GM12872 (cell line): ENCODE measurements at regions not wholly inside any gene's neighbourhood (a gene's known extent, or its start where the extent isn't known, plus 50 kb on each side); places are given as distances from the start of the nearest gene placed in this dataset.

ENCODE experiments used
- CTCF ChIP-seq: IDR thresholded peaks from 3 replicates; pipeline ENCODE4 v1.5.1; 2011; ENCODE audit warnings: low read depth, mild to moderate bottlenecking, low read length, moderate library complexity; ENCODE audit not compliant: insufficient read depth

- TF ChIP-seq CTCF, result no peak
Measured at GRCh38 chr1:2971101-2971501, 50.2 kb upstream of the ACTRT2 start.
